ENCODE measurements at regions not wholly inside any gene's neighbourhood (a gene's known extent, or its start where the extent isn't known, plus 50 kb on each side); places are given as distances from the start of the nearest gene placed in this dataset.

- no peak for TF ChIP-seq CTCF (optimal IDR thresholded peaks at IDR 0.05 in 1 of 3, IDR thresholded peaks at IDR 0.05 in 1 of 3, conservative IDR thresholded peaks at IDR 0.05 in 1 of 3; ENCODE audit: extremely low read depth in 1 of 3, insufficient read depth in 2 of 3, low read length in 3 of 3)
- no peak for TF ChIP-seq EZH2 (IDR thresholded peaks at IDR 0.05; ENCODE audit: low read length)
Observed at GRCh38 chrX:9367421-9367820, 97.4 kb upstream of the TBL1X start.

Measured in keratinocyte (primary cell).